ENCODE measurements at regions not wholly inside any gene's neighbourhood (a gene's known extent, or its start where the extent isn't known, plus 50 kb on each side); places are given as distances from the start of the nearest gene placed in this dataset.

GRCh38 chr1:244207935-244208244, 156.8 kb downstream of the ZBTB18 start:
- intact Hi-C loops (cut with micrococcal nuclease): no loop called here
- no peak overlapping the region for H3K9ac ChIP-seq (ENCODE audit: insufficient read depth, low read length, poor library complexity, severe bottlenecking)
- H3K79me2 ChIP-seq (ENCODE audit: insufficient read depth, low read length): no peaks in the 10 kb centered on the region
- Mint-ChIP-seq H3K36me3 (no peaks in the 10 kb centered on the region), H3K4me3 (no peak overlapping the region), H3K4me1 (peaks cover 7% of the 10 kb centered on the region), H3K9me3 (peaks cover 0 to 3% (median 0%) of the 10 kb centered on the region in 7 donors), H3K27ac (no peak overlapping the region), H3K27me3 (ENCODE audit: low read depth in 3 of 3) (peaks cover 0 to 6% (median 0%) of the 10 kb centered on the region in 3 donors)
- no peaks in the 10 kb centered on the region for H3K36me3 ChIP-seq (replicated peaks in 1 of 2; ENCODE audit: control insufficient read depth in 1 of 2, insufficient read depth in 2 of 2, low read length in 2 of 2)
- peaks cover 9% of the 10 kb centered on the region in 2 donors for H3K4me1 ChIP-seq (ENCODE audit: control insufficient read depth in 1 of 2, insufficient read depth in 2 of 2, low read length in 2 of 2)
- no peak overlapping the region for H3K4me3 ChIP-seq (replicated peaks in 1 of 3; ENCODE audit: low read depth in 2 of 3, low read length in 3 of 3)
- no CpG with 5 or more reads among the region's 2 CpGs for WGBS (ENCODE audit: insufficient coverage)
- DNase-seq: no peak
- H3K27me3 ChIP-seq (ENCODE audit: control insufficient read depth in 2 of 2, insufficient read depth in 2 of 2, low read length in 2 of 2): no peaks in the 10 kb centered on the region
- TF ChIP-seq, protein P1, sequence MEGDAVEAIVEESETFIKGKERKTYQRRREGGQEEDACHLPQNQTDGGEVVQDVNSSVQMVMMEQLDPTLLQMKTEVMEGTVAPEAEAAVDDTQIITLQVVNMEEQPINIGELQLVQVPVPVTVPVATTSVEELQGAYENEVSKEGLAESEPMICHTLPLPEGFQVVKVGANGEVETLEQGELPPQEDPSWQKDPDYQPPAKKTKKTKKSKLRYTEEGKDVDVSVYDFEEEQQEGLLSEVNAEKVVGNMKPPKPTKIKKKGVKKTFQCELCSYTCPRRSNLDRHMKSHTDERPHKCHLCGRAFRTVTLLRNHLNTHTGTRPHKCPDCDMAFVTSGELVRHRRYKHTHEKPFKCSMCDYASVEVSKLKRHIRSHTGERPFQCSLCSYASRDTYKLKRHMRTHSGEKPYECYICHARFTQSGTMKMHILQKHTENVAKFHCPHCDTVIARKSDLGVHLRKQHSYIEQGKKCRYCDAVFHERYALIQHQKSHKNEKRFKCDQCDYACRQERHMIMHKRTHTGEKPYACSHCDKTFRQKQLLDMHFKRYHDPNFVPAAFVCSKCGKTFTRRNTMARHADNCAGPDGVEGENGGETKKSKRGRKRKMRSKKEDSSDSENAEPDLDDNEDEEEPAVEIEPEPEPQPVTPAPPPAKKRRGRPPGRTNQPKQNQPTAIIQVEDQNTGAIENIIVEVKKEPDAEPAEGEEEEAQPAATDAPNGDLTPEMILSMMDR (IDR thresholded peaks at IDR 0.05): no peak
- H3K4me2 ChIP-seq (replicated peaks; ENCODE audit: extremely low read depth, low read length, poor library complexity, severe bottlenecking): no peak overlapping the region
- no peak overlapping the region for H3K27ac ChIP-seq (ENCODE audit: low read depth in 1 of 2, low read length in 2 of 2)
- H2AFZ ChIP-seq (ENCODE audit: insufficient read depth, low read depth, low read length, poor library complexity, severe bottlenecking): no peak overlapping the region
- no peaks in the 10 kb centered on the region for H3K9me3 ChIP-seq (replicated peaks in 1 of 2; ENCODE audit: control insufficient read depth in 1 of 2, insufficient read depth in 1 of 2, low read length in 2 of 2)
- no peaks in the 10 kb centered on the region for H4K20me1 ChIP-seq (ENCODE audit: insufficient read depth, low read length)

DNA sequence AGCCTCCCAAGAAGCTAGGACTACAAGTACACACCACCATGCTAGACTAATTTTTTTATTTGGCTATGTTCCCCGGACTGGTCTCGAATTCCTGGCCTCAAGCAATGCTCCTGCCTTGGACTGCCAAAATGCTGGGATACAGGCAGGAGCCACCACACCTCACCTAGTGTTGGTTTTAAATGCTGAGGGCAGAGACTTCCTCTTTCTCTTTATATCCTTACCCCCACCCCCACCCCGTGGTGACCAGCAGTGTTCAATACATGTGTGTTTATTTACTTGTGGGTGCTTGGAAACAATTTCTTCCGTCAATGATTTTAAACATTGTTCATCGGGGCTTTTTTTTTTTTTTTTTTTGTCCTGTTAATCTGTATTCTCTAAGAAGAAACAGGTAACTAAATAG, 158.9 kb downstream of the ZBTB18 start:
- Histone ChIP-seq H3K36me3 (replicated peaks in 1 of 2; ENCODE audit: control insufficient read depth in 1 of 2, insufficient read depth in 2 of 2, low read length in 2 of 2) (no peaks in the 10 kb centered on the region), H3K4me1 (ENCODE audit: control insufficient read depth in 1 of 2, insufficient read depth in 2 of 2, low read length in 2 of 2) (peaks cover 20 to 23% of the 10 kb centered on the region in 2 donors), H3K9ac (ENCODE audit: insufficient read depth, low read length, poor library complexity, severe bottlenecking) (no peak overlapping the region), H4K20me1 (ENCODE audit: insufficient read depth, low read length) (no peaks in the 10 kb centered on the region), H2AFZ (ENCODE audit: insufficient read depth, low read depth, low read length, poor library complexity, severe bottlenecking) (no peak overlapping the region), H3K27me3 (ENCODE audit: control insufficient read depth in 2 of 2, insufficient read depth in 2 of 2, low read length in 2 of 2) (no peaks in the 10 kb centered on the region), H3K4me2 (replicated peaks; ENCODE audit: extremely low read depth, low read length, poor library complexity, severe bottlenecking) (no peak overlapping the region), H3K79me2 (ENCODE audit: insufficient read depth, low read length) (no peaks in the 10 kb centered on the region), H3K4me3 (replicated peaks in 1 of 3; ENCODE audit: low read depth in 2 of 3, low read length in 3 of 3) (no peak overlapping the region), H3K27ac (ENCODE audit: low read depth in 1 of 2, low read length in 2 of 2) (no peak overlapping the region), H3K9me3 (replicated peaks in 1 of 2; ENCODE audit: control insufficient read depth in 1 of 2, insufficient read depth in 1 of 2, low read length in 2 of 2) (no peaks in the 10 kb centered on the region)
- H3K4me1 Mint-ChIP-seq: peaks cover 18% of the 10 kb centered on the region
- DNase-seq: peak; percentile 7 to 29 (median 25)
- peaks cover 0 to 6% (median 0%) of the 10 kb centered on the region in 3 donors for H3K27me3 Mint-ChIP-seq (ENCODE audit: low read depth in 3 of 3)
- H3K36me3 Mint-ChIP-seq: peaks cover 0 to 3% of the 10 kb centered on the region in 2 donors
- WGBS (ENCODE audit: insufficient coverage): no CpG with 5 or more reads among the region's 5 CpGs
- TF ChIP-seq, protein P1 (IDR thresholded peaks at IDR 0.05): no peak
- H3K9me3 Mint-ChIP-seq: peaks cover 0 to 3% (median 0%) of the 10 kb centered on the region in 7 donors
- intact Hi-C loops (cut with micrococcal nuclease): no loop called here
- H3K4me3 Mint-ChIP-seq: peak overlapping the region in 1 of 2 donors; percentile 6
- peak overlapping the region in 4 of 7 donors; percentile 33 to 71 (median 67) for H3K27ac Mint-ChIP-seq

Data from CD14-positive monocyte (primary cell).